ENCODE measurements at regions not wholly inside any gene's neighbourhood (a gene's known extent, or its start where the extent isn't known, plus 50 kb on each side); places are given as distances from the start of the nearest gene placed in this dataset.

DNA sequence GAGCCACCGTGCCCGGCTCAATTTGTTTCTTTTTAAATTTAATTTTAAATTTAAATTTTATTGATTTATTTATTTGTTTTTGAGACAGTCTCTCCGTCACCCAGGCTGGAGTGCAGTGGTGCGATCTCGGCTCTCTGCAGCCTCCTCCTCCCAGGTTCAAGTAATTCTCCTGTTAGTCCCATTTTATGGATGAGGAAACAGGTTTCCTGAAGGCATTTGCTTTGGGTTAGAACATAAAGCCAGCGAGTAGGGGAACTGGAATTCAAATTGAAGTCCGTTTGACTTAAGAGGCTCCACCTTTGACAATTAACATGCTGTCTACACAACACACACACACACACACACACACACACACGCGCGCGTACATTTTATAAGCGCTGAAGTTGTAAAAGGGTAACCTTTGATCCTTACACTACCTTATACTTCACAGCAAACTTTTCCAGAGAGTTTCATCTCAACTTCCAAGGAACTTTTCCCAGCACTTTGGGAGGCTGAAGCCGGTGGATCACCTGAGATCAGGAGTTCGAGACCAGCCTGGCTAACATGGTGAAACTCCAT lies 232.0 kb downstream of the BCAS1 start:
- DNase-seq (ENCODE audit: low read depth in 2 of 2, low spot score in 1 of 2): no peak

DNA sequence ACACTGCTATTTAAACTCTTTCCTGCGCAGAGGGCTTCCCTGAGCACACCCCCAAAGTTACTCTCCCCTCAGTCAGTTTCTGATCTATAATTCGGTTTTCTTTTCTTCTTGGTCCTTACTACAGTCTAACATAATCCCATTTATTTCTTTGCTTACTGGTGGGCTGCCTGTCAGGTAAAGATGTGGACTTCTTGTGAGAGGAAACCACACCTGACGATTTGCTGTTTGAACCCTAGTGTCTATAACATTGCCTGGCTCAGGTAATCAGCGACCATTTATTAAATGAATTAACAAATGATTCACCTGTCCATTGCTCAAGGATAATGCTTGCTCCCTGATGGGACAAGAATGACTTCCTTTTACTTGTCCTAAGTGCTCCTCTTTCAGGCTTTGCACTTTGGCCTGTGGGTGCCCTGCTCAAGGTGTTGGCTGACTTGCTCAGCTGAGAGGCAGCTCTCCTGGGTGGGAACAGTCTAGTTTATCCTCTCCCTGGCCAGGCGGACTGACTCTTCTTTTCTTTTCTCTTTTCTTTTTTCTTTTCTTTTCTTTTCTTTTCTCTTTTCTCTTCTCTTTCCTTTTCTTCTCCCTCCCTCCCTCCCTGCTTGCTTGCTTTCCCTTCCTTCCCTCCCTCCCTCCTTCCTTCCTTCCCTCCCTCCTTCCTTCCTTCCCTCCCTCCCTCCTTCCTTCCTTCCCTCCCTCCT lies 233.1 kb downstream of the BCAS1 start:
- DNase-seq (ENCODE audit: low read depth in 2 of 2, low spot score in 1 of 2): no peak

DNA sequence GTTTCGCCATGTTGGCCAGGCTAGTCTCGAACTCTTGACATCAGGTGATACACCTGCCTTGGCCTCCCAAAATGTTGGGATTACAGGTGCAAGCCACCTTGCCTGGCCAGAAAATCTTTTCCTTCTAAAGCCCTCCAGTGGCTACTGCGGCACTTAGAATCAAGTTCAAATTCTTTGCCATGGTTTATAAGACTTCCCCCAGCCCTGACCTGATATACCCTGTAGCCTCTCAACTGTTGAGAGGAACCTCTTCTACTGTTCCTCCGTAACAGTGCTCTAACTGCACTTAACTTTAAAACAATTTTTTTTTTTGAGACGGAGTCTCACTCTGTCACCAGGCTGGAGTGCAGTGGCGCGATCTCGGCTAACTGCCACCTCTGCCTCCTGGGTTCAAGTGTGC lies 235.6 kb downstream of the BCAS1 start:
- DNase-seq (ENCODE audit: low read depth in 2 of 2, low spot score in 1 of 2): no peak

DNA sequence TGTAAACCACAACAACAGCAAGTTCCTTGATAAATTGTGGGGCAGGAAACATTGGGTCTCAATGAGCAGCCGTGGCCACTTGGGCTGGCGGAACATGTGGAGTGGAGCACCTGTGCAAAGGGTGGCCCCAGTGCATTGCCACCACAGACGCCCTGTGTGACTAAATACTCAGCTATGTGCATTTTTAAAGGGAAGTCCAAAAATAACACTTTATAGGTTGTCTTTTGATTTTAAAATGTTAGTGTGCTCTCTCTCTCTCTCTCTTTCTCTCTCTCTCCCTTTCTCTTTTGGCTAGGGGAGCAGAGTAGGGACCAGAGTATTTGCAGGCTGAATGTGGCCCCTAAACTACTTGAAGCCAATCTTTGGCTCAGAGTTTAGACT lies 236.3 kb downstream of the BCAS1 start:
- DNase-seq (ENCODE audit: low read depth in 2 of 2, low spot score in 1 of 2): no peak

DNA sequence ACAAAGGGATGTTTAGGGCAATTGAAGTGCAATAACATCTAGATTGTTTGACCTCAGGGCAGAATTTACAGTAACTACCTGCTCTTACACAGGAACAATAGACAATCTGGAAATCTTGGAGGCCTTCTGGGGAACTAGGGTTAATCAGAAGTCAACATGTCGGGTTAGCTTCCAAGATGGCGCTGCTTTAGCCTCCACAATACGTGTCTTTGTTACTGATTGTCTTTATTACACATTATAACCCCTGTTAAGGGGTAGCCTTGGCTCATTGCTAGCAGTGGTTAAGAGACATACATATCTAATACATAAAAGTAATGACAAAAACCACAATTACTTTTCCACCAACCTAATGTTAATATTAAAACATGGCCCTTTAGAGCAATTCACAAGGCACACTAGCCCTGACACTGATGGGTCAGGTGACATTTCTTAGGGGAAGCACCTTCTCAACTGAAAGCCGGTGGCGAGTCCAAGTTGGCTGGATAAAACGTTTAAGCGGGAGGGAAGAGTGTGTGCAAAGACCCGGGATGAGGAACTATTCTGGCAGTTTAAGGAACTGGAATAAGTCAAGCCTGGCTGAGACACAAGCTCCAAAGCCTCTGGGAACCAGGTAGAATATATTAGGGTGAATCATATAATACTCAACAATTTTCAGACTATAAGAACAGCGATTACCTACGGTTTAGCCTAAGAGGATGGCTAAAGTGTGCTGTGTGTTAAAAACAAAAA lies 236.9 kb downstream of the BCAS1 start:
- no peak for DNase-seq (ENCODE audit: low read depth in 2 of 2, low spot score in 1 of 2)

DNA sequence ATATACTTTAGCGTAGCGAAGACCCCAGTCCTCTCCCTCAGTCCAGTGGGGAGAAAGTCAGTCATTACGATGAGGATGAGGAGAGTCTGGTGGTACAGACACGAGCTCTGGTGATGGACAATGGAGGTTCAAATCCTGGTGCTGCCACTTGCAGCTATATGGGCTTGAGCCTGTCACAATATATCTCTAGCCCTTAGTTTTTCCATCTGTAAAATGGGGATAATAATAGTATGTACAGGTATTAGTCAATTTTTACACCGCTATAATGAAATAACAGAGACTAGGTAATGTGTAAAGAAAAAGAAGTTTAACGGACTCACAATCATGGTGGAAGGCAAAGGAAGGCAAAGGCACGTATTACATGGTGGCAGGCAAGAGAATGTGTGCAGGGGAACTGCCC lies 237.9 kb downstream of the BCAS1 start:
- no peak for DNase-seq (ENCODE audit: low read depth in 2 of 2, low spot score in 1 of 2)

DNA sequence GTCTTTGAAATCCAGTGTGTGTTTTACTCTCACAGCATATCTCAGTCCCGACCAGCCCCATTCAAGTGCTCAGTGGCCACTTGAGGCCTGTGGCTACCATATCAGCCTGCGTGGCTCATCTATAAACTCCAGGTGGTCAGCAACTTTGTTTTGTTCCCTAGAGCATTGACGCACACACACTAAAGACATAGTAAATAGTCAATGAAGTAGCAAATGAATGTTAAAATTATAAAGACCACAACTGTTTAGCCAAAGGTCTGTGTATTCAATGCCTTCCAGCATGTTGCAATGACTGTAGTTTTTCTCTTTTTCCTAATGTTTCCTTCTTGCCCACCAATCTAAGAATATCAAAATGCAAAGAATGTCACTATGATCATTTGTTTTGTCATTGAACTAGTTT lies 238.2 kb upstream of the ZNF217 start:
- DNase-seq (ENCODE audit: low read depth in 2 of 2, low spot score in 1 of 2): no peak

DNA sequence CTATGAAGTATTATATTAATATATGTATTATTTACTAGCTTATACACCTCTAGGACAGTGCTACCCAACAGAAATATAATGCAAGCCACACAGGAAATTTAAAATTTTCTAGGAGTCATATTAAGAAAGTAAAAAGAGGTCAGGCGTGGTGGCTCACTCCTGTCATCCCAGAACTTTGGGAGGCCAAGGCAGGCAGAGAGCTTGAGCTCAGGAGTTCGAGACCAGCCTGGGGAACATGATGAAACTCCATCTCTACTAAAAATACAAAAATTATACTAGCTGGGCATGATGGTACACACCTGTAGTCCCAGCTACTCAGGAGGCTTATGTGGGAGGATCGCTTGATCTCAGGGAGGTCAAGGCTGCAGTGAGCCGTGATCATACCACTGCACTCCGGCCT lies 237.6 kb upstream of the ZNF217 start:
- no peak for DNase-seq (ENCODE audit: low read depth in 2 of 2, low spot score in 1 of 2)

DNA sequence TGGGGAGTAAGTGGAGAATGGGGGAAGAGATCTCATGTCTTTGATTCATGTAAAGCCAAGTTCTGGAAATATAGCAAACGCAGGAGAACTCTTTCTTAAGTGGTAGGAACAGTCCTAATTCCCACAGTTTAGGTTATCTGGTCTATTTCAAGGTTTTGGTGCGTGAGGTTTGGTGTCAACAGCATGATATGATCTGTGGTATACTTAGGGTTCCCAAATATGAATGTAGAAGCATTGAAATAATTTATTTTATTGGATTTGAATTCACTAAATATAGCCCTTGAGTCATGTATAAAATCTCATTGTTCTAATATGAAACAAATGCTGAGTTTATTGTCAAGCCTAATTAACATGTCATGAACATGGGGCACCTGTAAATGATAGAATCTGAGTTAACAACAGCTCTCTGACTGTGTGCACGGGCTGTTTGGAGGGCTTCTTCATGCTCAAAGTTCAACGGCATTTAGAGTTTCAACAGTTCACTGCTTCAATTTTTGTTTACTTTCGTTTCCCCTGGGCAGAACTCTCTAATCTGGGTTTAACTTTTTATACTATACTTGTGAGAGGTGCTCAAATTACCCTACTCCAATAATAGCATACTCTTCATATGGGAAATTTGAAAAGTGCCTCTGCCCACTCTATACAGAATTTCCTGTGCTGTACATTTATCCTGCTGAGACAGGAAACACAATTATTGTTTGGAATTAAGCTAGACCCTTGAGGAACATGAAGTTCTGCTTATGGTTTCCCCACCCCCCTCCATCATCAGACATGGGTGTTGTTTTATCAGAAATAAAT lies 236.3 kb upstream of the ZNF217 start:
- no peak for DNase-seq (ENCODE audit: low read depth in 2 of 2, low spot score in 1 of 2)

DNA sequence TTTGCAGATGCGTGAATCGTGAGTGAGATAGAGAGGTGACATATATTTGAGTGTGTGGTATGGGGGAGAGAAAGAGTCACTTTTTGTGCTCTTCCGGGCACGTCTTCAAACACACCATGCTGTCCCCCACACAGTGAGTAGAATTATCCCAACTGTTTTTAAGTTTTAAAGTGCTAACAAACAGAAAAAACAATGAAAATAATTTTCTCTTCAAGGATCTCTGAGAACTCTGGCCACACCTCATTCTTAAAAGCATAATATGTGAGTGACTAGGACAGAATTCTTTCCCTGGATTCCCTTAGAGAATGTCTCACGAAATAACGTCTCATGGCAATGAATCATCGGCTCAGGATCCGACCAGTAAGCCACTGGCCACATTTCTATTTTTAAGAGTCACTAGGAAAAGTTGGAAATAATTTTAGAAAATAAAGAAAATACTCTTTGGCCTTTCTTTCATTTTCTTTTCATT lies 235.7 kb upstream of the ZNF217 start:
- DNase-seq (ENCODE audit: low read depth in 2 of 2, low spot score in 1 of 2): no peak

DNA sequence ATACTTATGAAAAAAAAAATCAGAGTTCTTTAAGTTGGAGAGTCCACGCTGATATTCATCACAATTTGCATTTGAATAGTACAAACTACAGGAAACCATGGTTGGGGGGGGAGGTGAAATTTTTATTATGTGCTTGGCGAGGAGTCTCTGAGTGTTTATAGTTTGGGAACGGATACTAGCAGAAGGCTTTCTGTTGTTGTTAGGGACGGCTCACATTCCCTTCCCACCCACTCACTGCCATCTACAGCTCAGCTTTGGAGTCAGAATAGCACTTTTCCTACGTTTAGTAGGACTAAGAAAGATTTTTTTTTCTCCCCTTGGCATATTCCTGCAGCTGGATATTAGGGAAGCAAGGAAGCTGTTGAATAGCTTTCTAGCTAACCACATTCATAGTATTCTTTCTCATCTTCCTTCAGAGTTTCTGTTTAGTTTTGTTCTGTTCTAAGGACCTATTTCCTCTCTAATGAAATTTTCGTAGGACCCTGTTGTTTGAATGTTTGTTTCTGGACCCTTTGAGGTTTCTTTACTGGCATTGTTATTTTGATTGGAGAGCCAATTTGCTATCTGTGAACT lies 235.1 kb upstream of the ZNF217 start:
- no peak for DNase-seq (ENCODE audit: low read depth in 2 of 2, low spot score in 1 of 2)

DNA sequence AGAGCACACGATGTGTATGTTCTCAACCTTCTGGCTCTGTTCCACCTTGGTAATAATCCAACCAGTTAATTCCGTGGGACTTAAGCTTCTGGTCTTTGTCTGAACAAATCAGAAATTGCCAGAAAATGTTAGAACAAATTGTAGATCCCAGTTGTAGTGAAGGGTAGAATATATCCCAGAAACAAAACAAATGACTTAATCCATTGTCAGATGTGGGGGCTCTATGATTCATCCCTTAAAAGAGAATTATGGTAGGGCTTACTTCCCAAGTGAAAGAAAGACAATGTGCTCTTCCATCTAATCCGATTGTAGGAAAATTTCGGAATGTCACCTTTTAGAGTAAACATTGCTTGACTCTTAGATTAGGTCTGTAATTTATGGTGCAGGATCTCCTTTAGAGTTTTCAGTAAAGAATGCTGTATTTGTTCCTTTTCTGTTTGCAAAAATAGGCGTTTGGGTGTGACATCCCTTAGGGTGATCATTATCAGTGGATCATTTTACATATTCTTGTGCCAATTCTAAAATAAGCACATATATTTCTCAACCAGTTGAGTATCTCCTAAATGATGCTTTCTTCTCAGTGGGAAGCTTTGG lies 234.5 kb upstream of the ZNF217 start:
- DNase-seq (ENCODE audit: low read depth in 2 of 2, low spot score in 1 of 2): no peak

DNA sequence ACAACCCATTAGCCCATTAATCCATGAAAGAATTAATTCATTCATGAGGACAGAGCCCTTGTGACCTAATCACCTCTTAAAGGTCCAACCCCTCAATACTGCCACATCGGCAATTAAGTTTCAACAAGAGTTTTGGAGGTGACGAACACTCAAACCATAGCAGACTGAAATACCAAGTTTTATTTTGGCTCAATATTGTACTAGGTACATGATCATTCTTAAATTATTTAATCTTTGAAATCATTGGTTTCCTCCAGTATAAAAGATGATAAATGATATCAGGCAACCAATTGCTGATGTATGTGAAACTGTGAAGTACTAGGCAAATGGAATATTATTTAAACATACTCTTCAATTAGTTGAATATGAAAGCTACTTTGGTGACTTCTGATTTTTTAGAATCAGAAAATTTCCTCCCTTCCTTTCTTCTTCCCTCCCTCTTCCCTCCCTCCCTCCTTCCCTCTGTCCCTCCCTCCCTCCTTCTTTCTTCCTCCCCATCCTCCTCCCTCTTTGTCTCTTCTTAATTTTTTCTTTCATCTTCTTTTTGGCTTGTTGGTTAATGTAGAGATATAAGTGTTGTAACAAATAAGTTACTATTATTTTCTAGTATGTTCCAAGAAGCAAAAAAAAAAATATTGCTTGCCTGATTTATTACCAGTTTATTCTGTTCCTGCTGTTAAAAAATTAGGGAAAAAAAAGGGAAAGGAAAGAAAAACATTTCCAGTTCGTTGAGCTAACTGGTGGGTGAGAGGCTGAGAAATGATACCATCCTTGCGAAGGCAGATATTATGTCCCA lies 233.9 kb upstream of the ZNF217 start:
- DNase-seq (ENCODE audit: low read depth in 2 of 2, low spot score in 1 of 2): no peak

DNA sequence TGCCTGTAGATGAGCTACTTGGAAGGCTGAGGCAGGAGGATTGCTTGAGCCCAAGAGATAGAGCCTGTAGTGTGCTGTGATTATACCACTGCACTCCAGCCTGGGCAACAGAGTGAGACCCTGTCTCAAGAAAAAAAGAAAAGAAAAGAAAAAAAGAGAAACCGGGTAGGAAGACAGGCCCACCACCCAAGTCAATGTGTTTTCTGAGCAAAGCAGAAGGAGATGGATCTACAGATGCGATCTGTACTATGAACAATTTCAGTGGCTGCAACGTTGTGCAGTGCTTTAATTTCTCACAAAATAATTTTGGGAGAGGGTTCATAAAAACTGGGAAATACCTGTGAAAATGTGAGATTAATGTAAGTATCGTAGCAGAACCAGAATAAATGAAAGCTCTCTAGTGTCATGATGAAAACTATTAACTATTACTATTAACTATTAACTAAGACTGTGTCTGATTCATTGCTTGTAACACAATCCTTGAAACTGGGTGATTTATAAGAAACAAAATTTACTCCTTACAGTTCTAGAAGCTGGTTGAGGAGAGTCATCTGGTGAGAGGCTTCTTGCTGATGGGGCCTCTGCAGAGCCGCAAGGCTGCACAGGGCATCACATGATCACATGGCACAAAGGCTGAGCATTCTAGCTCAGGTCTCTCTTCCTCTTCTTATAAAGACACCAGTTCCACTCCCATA lies 233.1 kb upstream of the ZNF217 start:
- DNase-seq (ENCODE audit: low read depth in 2 of 2, low spot score in 1 of 2): no peak

DNA sequence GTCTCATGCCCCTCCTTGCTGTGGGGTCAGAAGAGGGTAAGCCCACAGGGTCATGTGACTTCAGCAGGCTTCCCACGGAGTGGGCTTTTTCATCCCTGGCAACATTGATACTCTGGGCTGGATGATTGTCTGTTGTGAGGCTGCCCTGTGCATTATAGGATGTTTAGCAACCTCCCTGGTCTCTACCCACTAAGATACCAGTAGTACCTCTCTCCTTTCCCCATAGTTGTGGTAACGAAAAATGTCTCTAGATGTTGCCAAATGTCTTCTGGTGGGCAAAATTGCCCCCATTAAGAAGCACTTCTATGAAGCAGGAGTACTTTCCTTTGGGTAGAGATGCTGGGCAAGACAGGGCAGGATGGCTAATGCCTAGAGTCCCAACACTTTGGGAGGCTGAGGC lies 232.5 kb upstream of the ZNF217 start:
- no peak for DNase-seq (ENCODE audit: low read depth in 2 of 2, low spot score in 1 of 2)

DNA sequence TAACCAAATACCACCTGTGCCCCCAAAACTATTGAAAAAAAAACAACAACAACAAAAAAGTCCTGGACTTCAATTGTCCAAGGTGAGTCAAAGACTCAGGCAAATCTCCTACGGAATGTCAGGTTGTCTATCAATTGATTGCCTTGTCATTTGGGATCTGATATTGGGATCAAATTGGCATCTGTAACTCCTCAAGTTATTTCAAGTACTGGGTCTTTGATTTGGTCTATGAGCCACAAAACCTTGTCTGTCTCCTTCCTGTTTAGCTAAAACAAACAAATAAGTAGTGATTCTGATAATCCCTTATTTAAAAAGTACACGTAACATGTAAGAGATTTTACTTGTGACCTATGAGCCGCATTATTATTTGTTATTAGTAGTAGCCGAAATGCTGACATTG lies 231.6 kb upstream of the ZNF217 start:
- no peak for DNase-seq (ENCODE audit: low read depth in 2 of 2, low spot score in 1 of 2)

DNA sequence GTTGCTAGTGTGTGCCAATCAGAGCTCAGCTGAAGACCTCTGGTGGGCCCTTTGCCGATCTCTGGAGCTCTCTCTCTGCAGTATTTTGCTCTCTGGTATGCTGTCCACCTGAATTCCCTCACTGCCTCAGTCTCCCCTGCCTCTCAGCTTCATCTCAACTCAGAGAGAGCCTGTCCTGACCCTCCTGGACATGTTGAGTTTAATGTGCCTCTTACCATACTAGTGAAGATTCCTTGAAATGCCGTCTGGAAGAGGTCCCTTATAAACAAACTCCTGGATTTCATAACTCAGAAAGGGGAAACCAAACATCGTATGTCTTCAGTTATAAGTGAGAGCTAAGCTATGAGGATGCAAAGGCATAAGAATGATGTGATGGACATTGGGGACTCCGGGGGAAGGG lies 231.1 kb upstream of the ZNF217 start:
- no peak for DNase-seq (ENCODE audit: low read depth in 2 of 2, low spot score in 1 of 2)

DNA sequence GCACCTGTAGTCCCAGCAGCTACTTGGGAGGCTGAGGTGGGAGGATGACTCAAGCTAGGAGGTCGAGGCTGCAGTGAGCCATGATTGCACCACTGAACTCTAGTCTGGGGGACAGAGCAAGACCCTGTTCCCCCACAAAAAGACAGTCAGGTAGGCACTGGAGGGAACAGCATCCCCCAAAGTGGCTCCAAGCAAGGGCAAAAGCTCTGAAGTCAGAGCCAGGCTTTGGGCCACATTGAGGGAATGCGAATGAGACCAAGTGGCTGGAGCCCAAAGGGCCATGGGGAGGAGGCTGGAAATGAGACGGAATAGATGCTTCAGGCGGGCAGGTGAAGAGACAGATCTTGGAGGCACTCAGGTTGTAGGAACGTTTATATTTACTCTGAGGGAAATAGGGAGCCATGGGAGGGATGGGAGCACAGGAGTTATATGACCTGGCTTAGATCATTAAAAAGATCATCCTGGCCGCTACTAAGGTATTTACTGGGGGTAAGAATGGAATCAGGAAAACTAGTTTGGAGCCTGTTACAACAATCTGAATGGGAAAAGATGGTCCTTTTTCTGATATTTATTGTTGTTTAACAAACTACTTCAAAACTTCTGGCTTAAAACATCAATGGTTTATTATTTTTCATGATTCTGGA lies 229.6 kb upstream of the ZNF217 start:
- DNase-seq (ENCODE audit: low read depth in 2 of 2, low spot score in 1 of 2): no peak

DNA sequence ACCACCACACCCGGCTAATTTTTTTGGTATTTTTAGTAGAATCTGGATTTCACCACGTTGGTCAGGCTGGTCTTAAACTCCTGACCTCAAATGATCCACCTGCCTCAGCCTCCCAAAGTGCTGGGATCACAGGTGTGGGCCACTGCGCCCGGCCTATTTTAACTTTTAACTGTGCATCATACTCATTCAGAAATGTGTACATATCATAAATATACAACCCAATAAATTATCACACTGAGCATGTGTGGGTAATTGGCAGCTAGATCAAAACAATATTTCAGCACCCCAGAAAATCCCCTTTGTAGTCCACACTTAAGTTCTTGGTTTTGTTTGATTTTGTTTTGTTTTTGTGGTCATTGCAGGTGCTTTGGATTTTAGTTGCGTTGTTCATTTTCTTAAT lies 228.9 kb upstream of the ZNF217 start:
- DNase-seq (ENCODE audit: low read depth in 2 of 2, low spot score in 1 of 2): no peak
